ENCODE measurements at regions not wholly inside any gene's neighbourhood (a gene's known extent, or its start where the extent isn't known, plus 50 kb on each side); places are given as distances from the start of the nearest gene placed in this dataset.

GRCh38 chr18:24672165-24672941, 211.9 kb downstream of the HRH4 start:
- TF ChIP-seq CTCF (conservative IDR thresholded peaks at IDR 0.05; ENCODE audit: low read length) (peak; percentile 57; the same call in 1 of the 2 replicates), EZH2phosphoT487 (IDR thresholded peaks at IDR 0.05; ENCODE audit: borderline replicate concordance) (no peak)

Data from Loucy (cell line).